Ureter (tissue), 1 donor: ENCODE measurements at regions not wholly inside any gene's neighbourhood (a gene's known extent, or its start where the extent isn't known, plus 50 kb on each side); places are given as distances from the start of the nearest gene placed in this dataset.
"Not testable (repeated sequence)": the region's sequence is repeated elsewhere in the genome, so short reads cannot be mapped to it uniquely, and the experiment has no call there.

Experiments used
- DNase-seq: peaks from one replicate; pipeline ENCODE4 v3.0.0-alpha.2; 2020; ENCODE audit warnings: low spot score
- donor health status: DM: yes; HTN: yes; CAD: no.

DNA sequence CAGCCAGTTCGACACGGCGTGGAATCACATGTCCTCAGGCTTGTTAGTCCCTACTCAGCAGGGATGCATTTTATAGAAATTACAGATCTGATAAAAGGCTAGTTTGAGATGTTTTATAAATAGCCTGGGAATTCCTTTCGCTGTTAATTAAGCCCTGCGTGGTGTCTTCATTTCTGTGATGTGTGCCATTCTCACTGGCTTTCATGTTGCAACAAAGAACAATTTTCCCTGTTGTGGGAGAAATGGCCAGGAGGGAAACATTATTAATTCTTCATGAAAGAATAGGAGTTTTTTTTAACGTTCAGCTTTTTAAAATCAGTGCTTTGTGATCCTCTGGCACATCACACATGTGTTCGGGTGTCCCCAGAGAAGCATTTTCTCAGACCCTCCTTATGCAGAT, 427.3 kb upstream of the FRG1 start:
- DNase-seq: no peak

DNA sequence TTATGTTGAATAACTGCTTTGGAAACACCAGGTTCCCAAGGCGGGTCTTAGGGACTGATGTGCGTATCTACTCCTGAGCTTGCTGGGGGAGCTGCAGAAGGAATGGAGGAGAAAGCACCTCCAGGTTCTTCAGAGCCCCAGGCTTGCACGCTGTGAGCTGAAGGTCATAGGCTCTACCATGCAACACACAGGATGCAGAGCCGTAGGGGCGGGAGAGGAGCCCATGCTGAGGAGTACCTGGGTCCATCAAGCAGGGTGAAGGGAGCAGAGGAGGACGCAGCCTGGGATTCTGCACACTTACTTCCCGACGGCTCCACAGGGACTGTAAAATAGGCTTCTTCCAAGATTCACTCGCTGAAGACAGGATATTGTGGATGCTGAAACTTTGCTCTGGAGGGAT, 426.5 kb upstream of the FRG1 start:
- DNase-seq: no peak

DNA sequence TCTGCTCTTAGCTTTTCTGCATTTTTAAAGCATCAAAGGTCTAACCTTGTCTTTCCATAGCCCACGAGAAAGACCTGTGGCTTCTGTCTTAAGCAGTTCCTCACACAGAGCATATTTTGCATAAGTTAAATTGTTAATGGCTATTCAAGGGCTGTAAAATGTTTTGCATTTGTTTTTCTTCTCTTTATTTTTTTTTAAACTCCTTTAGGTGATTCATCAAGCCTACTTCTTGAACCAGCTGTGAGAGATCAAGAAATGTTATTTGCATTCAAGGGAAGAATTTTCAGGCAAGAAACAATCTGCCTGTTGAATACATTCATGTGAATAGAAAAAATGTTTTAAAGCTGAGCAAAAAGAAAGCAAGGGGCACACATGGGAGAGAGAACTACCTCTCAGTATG, 423.8 kb upstream of the FRG1 start:
- DNase-seq: no peak

DNA sequence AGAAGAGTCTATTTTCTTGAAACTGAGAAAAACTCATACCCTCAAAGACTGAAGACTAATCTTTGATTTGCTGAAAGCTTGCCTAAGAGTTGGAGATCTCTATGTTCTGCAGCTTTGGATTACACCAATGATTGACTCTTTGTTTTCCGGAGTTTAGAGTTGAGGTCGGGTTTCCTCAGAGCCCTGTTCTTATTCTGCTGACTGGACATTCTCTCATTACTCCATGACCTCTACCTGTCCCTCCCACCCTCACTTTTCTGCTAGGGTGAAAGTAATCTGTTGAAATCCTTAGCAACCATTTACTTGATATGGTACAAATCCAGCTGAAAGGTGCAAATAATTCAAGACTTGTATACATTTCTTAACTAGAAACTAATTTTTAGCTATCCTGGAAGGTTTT, 421.5 kb upstream of the FRG1 start:
- no peak for DNase-seq

DNA sequence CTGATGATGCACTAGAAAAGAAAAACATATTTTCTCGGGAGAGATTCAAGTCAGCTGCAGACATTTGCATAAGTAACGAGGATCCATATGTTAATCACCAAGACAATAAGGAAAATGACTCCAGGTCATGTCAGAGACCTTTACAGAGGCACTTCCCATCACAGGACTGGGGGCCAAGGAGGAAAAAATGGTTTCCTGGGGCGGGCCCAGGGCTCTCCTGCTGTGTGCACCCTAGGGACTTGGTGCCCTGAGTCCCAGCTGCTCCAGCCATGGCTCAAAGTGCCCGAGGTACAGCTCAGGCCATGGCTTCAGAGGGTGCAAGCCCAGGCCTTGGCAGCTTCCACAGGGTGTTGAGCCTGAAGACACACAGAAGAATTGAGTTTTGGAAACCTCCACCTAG, 415.4 kb upstream of the FRG1 start:
- DNase-seq: no peak

DNA sequence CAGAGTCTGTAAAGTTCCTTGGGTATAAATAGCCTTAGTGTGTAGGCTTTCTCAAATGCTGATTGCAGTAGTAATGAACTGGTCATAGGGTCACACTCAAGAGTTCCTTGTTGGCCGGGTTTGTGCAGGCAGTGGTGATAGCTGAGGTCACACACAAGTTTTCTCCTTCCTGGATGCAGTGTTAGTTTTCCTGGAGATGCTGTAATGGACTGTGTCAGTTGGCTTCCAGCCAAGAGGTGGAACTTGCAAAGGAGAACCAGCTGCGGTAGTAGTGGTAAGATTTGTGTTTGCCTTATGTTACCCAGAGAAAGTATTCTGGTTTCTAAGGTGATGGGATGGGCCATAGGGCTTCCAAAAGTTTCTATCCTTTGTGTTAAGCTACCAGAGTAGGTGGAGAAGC, 409.8 kb upstream of the FRG1 start:
- DNase-seq: no peak

GRCh38 chr4:189533603-189534002, 407.1 kb upstream of the FRG1 start:
- DNase-seq: no peak

- DNase-seq: no peak
Measured at GRCh38 chr4:189547559-189547958, 393.1 kb upstream of the FRG1 start.

DNA sequence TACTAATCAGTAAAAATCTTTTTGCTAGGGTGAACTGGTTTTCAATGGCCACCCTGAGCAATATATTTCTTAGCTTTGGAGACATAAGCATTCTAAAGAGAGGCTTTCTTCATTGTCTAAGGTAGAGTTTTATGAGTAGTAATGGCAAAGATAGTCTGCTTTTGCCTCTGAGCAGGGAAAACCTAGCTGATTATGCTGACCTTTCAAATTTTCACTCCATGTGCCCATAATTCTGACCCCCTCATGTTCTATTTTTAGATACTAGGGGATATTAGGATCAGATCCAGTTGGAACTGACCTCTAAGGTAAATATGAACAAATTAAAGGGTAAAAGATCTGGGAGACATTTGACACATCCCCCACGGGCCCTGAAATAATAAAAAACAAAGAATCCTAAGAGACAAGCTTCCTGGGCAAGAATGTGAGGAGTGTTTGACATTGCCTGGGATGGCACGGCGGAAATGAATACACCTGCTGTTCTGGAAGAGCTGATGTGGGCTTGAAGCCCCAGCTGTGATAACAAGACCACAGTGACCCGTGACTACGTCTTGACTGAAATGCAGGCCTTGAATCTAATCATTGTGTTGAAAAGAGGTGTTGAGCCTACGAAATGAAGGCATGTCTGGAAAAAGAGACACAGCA, 392.1 kb upstream of the FRG1 start:
- DNase-seq: no peak

DNA sequence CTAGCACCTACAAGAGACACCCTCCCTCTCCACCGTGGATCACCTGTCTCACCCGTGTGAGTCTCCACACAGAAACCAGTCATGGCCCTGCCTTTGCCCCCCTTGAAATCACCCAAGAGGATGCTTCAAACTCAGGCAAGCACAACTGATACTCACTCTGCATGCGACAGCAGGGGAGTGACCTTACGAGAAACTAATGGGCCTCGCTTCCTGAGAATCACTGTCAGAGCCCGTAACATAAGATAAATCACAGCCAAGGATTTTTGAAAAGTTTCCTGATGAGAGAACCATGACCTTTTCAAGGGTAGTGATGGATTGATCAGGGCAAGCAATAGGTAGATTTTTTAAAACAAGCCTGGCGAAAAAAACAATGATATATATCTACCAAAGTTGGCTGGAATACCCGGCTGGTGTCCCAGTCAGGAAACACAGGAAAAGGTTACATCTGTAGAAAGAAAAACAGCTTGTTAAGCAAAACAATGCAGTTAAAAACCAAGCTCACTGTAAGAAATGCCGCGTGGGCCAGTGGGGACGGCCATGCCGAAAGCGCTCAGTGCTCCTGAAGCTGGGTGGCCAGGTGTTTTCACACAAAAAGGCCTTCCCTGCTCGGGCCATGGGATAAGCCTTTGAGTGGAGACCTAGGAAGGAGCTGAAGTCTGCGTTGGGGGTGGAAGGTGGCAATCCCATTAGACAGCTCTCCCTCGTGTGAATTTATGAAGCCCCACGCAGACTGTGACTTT, 388.6 kb upstream of the FRG1 start:
- DNase-seq: not testable (repeated sequence)

GRCh38 chr4:189560605-189561004, 380.1 kb upstream of the FRG1 start:
- not testable (repeated sequence) for DNase-seq

GRCh38 chr4:189563751-189564150, 376.9 kb upstream of the FRG1 start:
- DNase-seq: not testable (repeated sequence)

GRCh38 chr4:189566271-189566670, 374.4 kb upstream of the FRG1 start:
- not testable (repeated sequence) for DNase-seq

- not testable (repeated sequence) for DNase-seq
Measured at GRCh38 chr4:189566900-189567299, 373.8 kb upstream of the FRG1 start.

GRCh38 chr4:189579645-189580044, 361.0 kb upstream of the FRG1 start:
- not testable (repeated sequence) for DNase-seq

- not testable (repeated sequence) for DNase-seq
Measured at GRCh38 chr4:189586908-189587632, 353.6 kb upstream of the FRG1 start.

GRCh38 chr4:189589201-189589600, 351.5 kb upstream of the FRG1 start:
- not testable (repeated sequence) for DNase-seq

DNA sequence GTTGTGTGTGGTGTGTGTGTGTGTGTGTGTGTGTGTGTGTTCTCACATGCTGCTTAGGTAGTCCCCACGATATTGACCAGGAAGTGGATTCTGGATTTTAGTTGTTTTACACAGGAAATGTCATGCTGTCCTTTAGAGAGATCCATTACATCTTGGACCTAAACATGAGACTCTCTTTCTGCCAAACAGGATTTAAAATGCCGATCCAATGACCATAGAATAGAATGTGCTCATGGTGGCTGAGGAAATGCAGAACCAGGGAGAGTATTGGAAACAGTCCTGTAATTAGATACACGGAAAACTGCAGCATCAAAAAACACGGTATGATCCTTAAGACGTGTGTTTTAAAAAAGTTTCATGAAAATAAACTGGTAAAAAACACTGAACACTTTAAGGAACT, 347.8 kb upstream of the FRG1 start:
- DNase-seq: no peak

GRCh38 chr4:189597341-189597740, 343.3 kb upstream of the FRG1 start:
- DNase-seq: no peak

GRCh38 chr4:189600264-189600663, 340.4 kb upstream of the FRG1 start:
- no peak for DNase-seq

DNA sequence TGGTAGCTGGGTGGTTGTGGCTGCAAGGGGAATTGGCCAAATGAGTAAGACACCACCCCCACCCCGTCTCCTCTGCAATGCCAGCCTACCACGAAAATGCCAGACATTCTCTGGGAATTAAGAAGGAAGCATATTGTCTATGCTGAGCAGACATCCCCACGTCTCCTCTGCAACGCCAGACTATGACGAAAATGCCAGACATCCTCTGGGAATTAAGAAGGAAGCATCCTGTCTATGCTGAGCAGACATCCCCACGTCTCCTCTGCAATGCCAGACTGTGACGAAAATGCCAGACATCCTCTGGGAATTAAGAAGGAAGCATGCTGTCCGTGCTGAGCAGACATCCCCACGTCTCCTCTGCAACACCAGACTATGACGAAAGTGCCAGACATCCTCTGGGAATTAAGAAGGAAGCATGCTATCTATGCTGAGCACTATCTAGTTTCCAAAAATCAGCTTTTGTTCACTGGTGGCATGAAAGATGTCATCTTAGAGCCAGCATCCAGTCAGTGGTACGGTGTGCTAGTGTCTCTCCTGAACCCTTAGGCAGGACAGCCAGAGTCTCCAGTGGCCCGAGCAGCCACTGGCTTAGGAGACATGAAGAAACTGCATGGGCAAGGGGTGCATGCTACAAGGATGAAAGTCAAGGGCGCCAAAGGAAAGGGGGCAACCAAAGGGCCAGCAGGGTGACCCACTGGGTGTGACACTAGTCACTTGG, 339.8 kb upstream of the FRG1 start:
- DNase-seq: no peak

DNA sequence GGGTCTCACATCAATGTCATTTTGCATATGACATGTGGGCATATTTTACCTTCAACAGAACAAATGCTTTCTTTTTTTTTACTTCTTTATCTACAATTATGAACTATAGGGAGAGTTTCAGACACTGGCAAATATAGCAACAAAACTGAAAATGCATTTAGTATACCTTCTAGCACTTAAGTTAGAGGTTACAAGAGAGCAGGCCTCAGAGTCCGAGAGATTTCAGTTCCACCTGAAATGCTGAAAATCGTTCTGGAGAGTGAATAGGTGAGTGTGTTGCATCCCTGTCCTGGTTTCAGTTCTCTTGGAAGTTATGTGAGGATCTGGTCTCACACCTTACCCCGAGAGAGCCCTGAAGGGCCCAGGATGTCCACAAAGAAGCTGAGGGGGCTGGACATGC, 337.8 kb upstream of the FRG1 start:
- DNase-seq: not testable (repeated sequence)
